IMR-90 (cell line): ENCODE measurements at regions not wholly inside any gene's neighbourhood (a gene's known extent, or its start where the extent isn't known, plus 50 kb on each side); places are given as distances from the start of the nearest gene placed in this dataset.

Experiments
- CEBPB ChIP-seq: IDR thresholded peaks from 2 replicates; pipeline ENCODE4 v1.6.1; 2012; ENCODE audit warnings: low read depth, low read length, improper control_type of control experiment
- POLR2A ChIP-seq: IDR thresholded peaks from 2 replicates; pipeline ENCODE4 v1.6.1; 2012; ENCODE audit warnings: mild to moderate bottlenecking, low read depth, low read length
- TF ChIP-seq, protein P1 (sequence below): fragments of 150-350 bp; IDR thresholded peaks from 2 replicates; pipeline ENCODE4 v1.6.1; 2017; ENCODE audit warnings: mild to moderate bottlenecking, antibody characterized with exemption, low read length, low read depth
- TF ChIP-seq, protein P2 (sequence below): conservative IDR thresholded peaks from 2 replicates; pipeline ENCODE4 v1.5.1; 2012; ENCODE audit warnings: mild to moderate bottlenecking, low read depth, low read length, improper control_type of control experiment

GRCh38 chr6:71171497-71172070 is 117.0 kb upstream of the OGFRL1 start:
- TF ChIP-seq POLR2A = no peak
- TF ChIP-seq, protein P1, sequence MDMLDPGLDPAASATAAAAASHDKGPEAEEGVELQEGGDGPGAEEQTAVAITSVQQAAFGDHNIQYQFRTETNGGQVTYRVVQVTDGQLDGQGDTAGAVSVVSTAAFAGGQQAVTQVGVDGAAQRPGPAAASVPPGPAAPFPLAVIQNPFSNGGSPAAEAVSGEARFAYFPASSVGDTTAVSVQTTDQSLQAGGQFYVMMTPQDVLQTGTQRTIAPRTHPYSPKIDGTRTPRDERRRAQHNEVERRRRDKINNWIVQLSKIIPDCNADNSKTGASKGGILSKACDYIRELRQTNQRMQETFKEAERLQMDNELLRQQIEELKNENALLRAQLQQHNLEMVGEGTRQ = no peak
- TF ChIP-seq CEBPB = no peak
- TF ChIP-seq, protein P2, sequence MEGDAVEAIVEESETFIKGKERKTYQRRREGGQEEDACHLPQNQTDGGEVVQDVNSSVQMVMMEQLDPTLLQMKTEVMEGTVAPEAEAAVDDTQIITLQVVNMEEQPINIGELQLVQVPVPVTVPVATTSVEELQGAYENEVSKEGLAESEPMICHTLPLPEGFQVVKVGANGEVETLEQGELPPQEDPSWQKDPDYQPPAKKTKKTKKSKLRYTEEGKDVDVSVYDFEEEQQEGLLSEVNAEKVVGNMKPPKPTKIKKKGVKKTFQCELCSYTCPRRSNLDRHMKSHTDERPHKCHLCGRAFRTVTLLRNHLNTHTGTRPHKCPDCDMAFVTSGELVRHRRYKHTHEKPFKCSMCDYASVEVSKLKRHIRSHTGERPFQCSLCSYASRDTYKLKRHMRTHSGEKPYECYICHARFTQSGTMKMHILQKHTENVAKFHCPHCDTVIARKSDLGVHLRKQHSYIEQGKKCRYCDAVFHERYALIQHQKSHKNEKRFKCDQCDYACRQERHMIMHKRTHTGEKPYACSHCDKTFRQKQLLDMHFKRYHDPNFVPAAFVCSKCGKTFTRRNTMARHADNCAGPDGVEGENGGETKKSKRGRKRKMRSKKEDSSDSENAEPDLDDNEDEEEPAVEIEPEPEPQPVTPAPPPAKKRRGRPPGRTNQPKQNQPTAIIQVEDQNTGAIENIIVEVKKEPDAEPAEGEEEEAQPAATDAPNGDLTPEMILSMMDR = no peak
